ENCODE measurements at regions not wholly inside any gene's neighbourhood (a gene's known extent, or its start where the extent isn't known, plus 50 kb on each side); places are given as distances from the start of the nearest gene placed in this dataset.
"Not testable (repeated sequence)": the region's sequence is repeated elsewhere in the genome, so short reads cannot be mapped to it uniquely, and the experiment has no call there.

- Mint-ChIP-seq H3K4me1 (ENCODE audit: low read depth) (no peaks in the 10 kb centered on the region), H3K36me3 (ENCODE audit: low read depth) (no peaks in the 10 kb centered on the region), H3K27ac (no peak overlapping the region), H3K4me3 (no peak overlapping the region), H3K9me3 (peaks cover 3% of the 10 kb centered on the region), H3K27me3 (ENCODE audit: low read depth) (no peaks in the 10 kb centered on the region)
Measured at GRCh38 chr4:72679666-72680065, 110.6 kb upstream of the ADAMTS3 start.

GRCh38 chr4:72677886-72678285 lies 108.9 kb upstream of the ADAMTS3 start:
- Mint-ChIP-seq H3K4me1 (ENCODE audit: low read depth) (no peaks in the 10 kb centered on the region), H3K36me3 (ENCODE audit: low read depth) (no peaks in the 10 kb centered on the region), H3K9me3 (no peaks in the 10 kb centered on the region), H3K27me3 (ENCODE audit: low read depth) (no peaks in the 10 kb centered on the region), H3K27ac (no peak overlapping the region), H3K4me3 (no peak overlapping the region)

GRCh38 chr4:72677265-72677664 lies 108.2 kb upstream of the ADAMTS3 start:
- Mint-ChIP-seq H3K4me1 (ENCODE audit: low read depth) (no peaks in the 10 kb centered on the region), H3K4me3 (no peak overlapping the region), H3K36me3 (ENCODE audit: low read depth) (no peaks in the 10 kb centered on the region), H3K9me3 (no peaks in the 10 kb centered on the region), H3K27ac (no peak overlapping the region), H3K27me3 (ENCODE audit: low read depth) (no peaks in the 10 kb centered on the region)

GRCh38 chr4:72671980-72672379 lies 103.0 kb upstream of the ADAMTS3 start:
- no peak overlapping the region for H3K27ac Mint-ChIP-seq
- H3K9me3 Mint-ChIP-seq: no peaks in the 10 kb centered on the region
- no peaks in the 10 kb centered on the region for H3K27me3 Mint-ChIP-seq (ENCODE audit: low read depth)
- H3K4me3 Mint-ChIP-seq: no peak overlapping the region
- no peaks in the 10 kb centered on the region for H3K4me1 Mint-ChIP-seq (ENCODE audit: low read depth)
- no peaks in the 10 kb centered on the region for H3K36me3 Mint-ChIP-seq (ENCODE audit: low read depth)

DNA sequence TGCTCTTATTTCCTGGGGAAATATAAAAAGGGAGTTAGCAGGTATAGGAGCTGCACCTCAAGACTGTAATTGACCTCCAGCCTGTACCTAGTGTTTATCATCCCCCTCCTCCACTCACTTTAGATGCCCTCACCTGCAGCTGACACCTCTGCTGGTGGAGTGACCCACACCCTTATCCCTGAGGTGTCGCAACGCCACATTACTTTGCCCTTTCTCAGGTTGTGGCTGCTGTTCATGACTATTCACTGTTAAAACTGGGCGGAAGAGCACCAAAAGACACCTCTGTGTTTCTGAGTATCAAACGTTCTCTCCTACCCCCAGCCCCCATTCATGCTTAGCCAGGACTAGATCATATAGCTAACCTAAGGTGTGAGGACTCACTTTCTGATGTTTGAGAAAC lies 101.5 kb upstream of the ADAMTS3 start:
- no peaks in the 10 kb centered on the region for H3K4me1 Mint-ChIP-seq (ENCODE audit: low read depth)
- H3K27me3 Mint-ChIP-seq (ENCODE audit: low read depth): no peaks in the 10 kb centered on the region
- H3K27ac Mint-ChIP-seq: no peak overlapping the region
- H3K36me3 Mint-ChIP-seq (ENCODE audit: low read depth): no peaks in the 10 kb centered on the region
- H3K4me3 Mint-ChIP-seq: no peak overlapping the region
- no peaks in the 10 kb centered on the region for H3K9me3 Mint-ChIP-seq

- no peaks in the 10 kb centered on the region for H3K27me3 Mint-ChIP-seq (ENCODE audit: low read depth)
- H3K9me3 Mint-ChIP-seq: no peaks in the 10 kb centered on the region
- H3K4me1 Mint-ChIP-seq (ENCODE audit: low read depth): no peaks in the 10 kb centered on the region
- no peak overlapping the region for H3K27ac Mint-ChIP-seq
- no peak overlapping the region for H3K4me3 Mint-ChIP-seq
- no peaks in the 10 kb centered on the region for H3K36me3 Mint-ChIP-seq (ENCODE audit: low read depth)
Measured at GRCh38 chr4:72666910-72667309, 97.9 kb upstream of the ADAMTS3 start.

- Mint-ChIP-seq H3K4me3 (no peak overlapping the region), H3K4me1 (ENCODE audit: low read depth) (no peaks in the 10 kb centered on the region), H3K9me3 (no peaks in the 10 kb centered on the region)
Measured at GRCh38 chr4:72665171-72665968, 96.3 kb upstream of the ADAMTS3 start.

DNA sequence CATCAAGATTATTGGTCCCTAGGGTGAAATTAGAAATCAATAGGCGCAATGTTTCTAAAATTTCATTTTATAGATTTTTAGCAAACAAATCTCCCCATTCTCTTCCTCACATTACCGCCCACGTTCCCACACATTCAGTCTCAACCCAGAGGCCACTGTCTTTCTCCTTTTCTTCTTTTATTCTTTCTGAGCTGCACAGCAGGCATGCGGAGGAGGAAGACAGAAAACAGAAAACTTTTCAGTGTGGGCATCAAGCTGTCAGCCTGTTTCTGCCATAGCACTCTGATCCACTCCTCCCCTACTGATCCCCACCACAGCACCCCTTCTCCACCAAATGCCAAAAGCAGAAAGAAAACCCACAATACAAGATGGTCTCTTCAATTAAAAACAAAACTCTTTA lies 94.8 kb upstream of the ADAMTS3 start:
- H3K36me3 Mint-ChIP-seq (ENCODE audit: low read depth): no peaks in the 10 kb centered on the region
- no peak overlapping the region for H3K4me3 Mint-ChIP-seq
- no peaks in the 10 kb centered on the region for H3K4me1 Mint-ChIP-seq (ENCODE audit: low read depth)
- no peaks in the 10 kb centered on the region for H3K27me3 Mint-ChIP-seq (ENCODE audit: low read depth)
- no peak overlapping the region for H3K27ac Mint-ChIP-seq
- H3K9me3 Mint-ChIP-seq: no peaks in the 10 kb centered on the region

More at GRCh38 chr4:72665171-72665968, 96.3 kb upstream of the ADAMTS3 start:
- Mint-ChIP-seq H3K27me3 (ENCODE audit: low read depth) (no peaks in the 10 kb centered on the region), H3K27ac (no peak overlapping the region), H3K36me3 (ENCODE audit: low read depth) (no peaks in the 10 kb centered on the region)

DNA sequence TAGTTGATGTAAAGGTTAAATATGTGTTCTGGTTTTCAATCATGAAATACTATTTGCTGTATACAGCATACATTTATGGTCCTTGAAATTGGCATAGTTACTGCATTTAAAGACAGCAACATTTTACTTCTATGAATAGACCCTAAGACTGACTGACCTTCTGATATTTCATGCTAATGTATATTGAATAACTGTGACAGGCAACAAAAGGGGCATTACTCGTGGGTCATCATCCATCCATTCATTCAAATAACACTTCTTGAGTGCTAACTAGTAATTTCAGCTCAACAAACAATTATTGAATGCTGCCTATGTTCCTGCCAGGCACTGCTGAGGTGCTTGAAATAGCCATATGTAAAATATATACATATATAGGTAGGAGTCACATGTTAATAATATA lies 92.8 kb upstream of the ADAMTS3 start:
- H3K36me3 Mint-ChIP-seq (ENCODE audit: low read depth): no peaks in the 10 kb centered on the region
- H3K4me1 Mint-ChIP-seq (ENCODE audit: low read depth): no peaks in the 10 kb centered on the region

GRCh38 chr4:72641611-72642010 lies 72.6 kb upstream of the ADAMTS3 start:
- H3K36me3 Mint-ChIP-seq (ENCODE audit: low read depth): no peaks in the 10 kb centered on the region
- no peaks in the 10 kb centered on the region for H3K9me3 Mint-ChIP-seq
- H3K4me1 Mint-ChIP-seq (ENCODE audit: low read depth): no peaks in the 10 kb centered on the region
- H3K4me3 Mint-ChIP-seq: no peak overlapping the region
- no peaks in the 10 kb centered on the region for H3K27me3 Mint-ChIP-seq (ENCODE audit: low read depth)
- H3K27ac Mint-ChIP-seq: no peak overlapping the region

More for the DNA sequence above, 92.8 kb upstream of the ADAMTS3 start:
- Mint-ChIP-seq H3K4me3 (no peak overlapping the region), H3K27ac (no peak overlapping the region), H3K27me3 (ENCODE audit: low read depth) (no peaks in the 10 kb centered on the region), H3K9me3 (no peaks in the 10 kb centered on the region)

DNA sequence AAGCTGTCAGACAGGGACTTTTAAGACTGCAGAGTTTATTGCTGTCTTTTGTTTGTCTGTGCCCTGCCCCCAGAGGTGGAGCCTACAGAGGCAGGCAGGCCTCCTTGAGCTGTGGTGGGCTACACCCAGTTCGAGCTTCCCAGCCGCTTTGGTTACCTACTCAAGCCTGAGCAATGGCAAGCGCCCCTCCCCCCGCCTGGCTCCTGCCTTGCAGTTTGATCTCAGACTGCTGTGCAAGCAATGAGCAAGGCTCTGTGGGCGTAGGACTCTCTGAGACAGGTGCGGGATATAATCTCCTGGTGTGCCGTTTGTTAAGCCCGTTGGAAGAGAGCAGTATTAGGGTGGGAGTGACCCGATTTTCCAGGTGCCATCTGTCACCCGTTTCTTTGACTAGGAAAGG lies 67.8 kb upstream of the ADAMTS3 start:
- not testable (repeated sequence) for H3K36me3 Mint-ChIP-seq (ENCODE audit: low read depth); H3K4me1 Mint-ChIP-seq (ENCODE audit: low read depth); H3K27me3 Mint-ChIP-seq (ENCODE audit: low read depth); H3K4me3 Mint-ChIP-seq; H3K9me3 Mint-ChIP-seq; H3K27ac Mint-ChIP-seq

- not testable (repeated sequence) for H3K27me3 Mint-ChIP-seq (ENCODE audit: low read depth); H3K36me3 Mint-ChIP-seq (ENCODE audit: low read depth); H3K4me3 Mint-ChIP-seq; H3K27ac Mint-ChIP-seq; H3K4me1 Mint-ChIP-seq (ENCODE audit: low read depth); H3K9me3 Mint-ChIP-seq
Measured at GRCh38 chr4:72635931-72636330, 66.9 kb upstream of the ADAMTS3 start.

DNA sequence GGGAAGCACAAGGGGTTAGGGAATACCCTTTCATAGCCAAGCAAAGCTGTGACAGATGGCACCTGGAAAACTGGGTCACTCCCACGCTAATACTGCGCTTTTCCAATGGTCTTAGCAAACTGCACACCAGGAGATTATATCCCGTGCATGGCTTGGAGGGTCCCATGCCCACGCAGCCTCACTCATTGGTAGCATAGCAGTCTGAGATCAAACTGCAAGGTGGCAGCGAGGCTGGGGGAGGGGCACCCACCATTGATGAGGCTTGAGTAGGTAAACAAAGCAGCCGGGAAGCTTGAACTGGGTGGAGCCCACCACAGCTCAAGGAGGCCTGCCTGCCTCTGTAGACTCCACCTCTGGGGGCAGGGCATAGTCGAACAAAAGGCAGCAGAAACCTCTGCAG lies 63.2 kb upstream of the ADAMTS3 start:
- H3K4me1 Mint-ChIP-seq (ENCODE audit: low read depth); H3K27me3 Mint-ChIP-seq (ENCODE audit: low read depth); H3K4me3 Mint-ChIP-seq; H3K36me3 Mint-ChIP-seq (ENCODE audit: low read depth); H3K9me3 Mint-ChIP-seq; H3K27ac Mint-ChIP-seq: not testable (repeated sequence)

- H3K27ac Mint-ChIP-seq: no peak overlapping the region
- no peak overlapping the region for H3K4me3 Mint-ChIP-seq
- H3K36me3 Mint-ChIP-seq (ENCODE audit: low read depth): no peaks in the 10 kb centered on the region
- H3K27me3 Mint-ChIP-seq (ENCODE audit: low read depth): no peaks in the 10 kb centered on the region
- H3K4me1 Mint-ChIP-seq (ENCODE audit: low read depth): no peaks in the 10 kb centered on the region
- H3K9me3 Mint-ChIP-seq: peaks cover 5% of the 10 kb centered on the region
Measured at GRCh38 chr4:72631296-72631695, 62.3 kb upstream of the ADAMTS3 start.

- no peaks in the 10 kb centered on the region for H3K36me3 Mint-ChIP-seq (ENCODE audit: low read depth)
- H3K4me1 Mint-ChIP-seq (ENCODE audit: low read depth): no peaks in the 10 kb centered on the region
- H3K4me3 Mint-ChIP-seq: no peak overlapping the region
- no peaks in the 10 kb centered on the region for H3K9me3 Mint-ChIP-seq
- H3K27ac Mint-ChIP-seq: no peak overlapping the region
- no peaks in the 10 kb centered on the region for H3K27me3 Mint-ChIP-seq (ENCODE audit: low read depth)
Measured at GRCh38 chr4:72629540-72629939, 60.5 kb upstream of the ADAMTS3 start.

DNA sequence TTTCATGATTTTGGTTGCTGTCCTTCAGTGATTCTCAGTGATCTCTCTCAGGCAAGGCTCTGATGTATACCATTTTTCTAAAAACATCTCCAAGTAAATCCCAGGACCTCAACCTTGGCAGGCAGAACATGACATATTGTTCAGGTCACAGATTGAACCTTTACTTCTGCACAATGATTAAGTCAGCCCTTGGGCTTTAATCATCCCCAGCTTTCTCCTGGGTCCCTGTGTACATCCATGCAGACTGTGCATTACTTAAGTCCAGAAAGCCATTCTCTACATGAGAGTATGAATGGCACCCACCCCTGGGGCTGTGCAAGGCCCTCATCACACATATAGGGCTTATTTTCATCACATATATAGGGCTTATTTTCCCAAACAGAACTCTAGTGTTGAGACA lies 58.7 kb upstream of the ADAMTS3 start:
- Mint-ChIP-seq H3K27ac (no peak overlapping the region), H3K9me3 (no peaks in the 10 kb centered on the region), H3K4me1 (ENCODE audit: low read depth) (no peaks in the 10 kb centered on the region), H3K27me3 (ENCODE audit: low read depth) (no peaks in the 10 kb centered on the region), H3K36me3 (ENCODE audit: low read depth) (no peaks in the 10 kb centered on the region), H3K4me3 (no peak overlapping the region)
